GM19240 (cell line): ENCODE measurements at regions not wholly inside any gene's neighbourhood (a gene's known extent, or its start where the extent isn't known, plus 50 kb on each side); places are given as distances from the start of the nearest gene placed in this dataset.

Experiments
- DNase-seq: peaks from one replicate; pipeline ENCODE4 v3.0.0; 2011; ENCODE audit warnings: low spot score; ENCODE audit not compliant: insufficient read length

GRCh38 chr4:179927473-179927872 lies 2315.7 kb upstream of the TENM3 start:
- no peak for DNase-seq

- no peak for DNase-seq
Measured at GRCh38 chr4:179941911-179942310, 2301.3 kb upstream of the TENM3 start.

GRCh38 chr4:179976777-179977176 lies 2266.4 kb upstream of the TENM3 start:
- no peak for DNase-seq

- DNase-seq: no peak
Measured at GRCh38 chr4:179977378-179977777, 2265.8 kb upstream of the TENM3 start.

GRCh38 chr4:179981161-179981560 lies 2262.0 kb upstream of the TENM3 start:
- DNase-seq: no peak

- no peak for DNase-seq
Measured at GRCh38 chr4:179989975-179990374, 2253.2 kb upstream of the TENM3 start.

- no peak for DNase-seq
Measured at GRCh38 chr4:180009316-180009715, 2233.9 kb upstream of the TENM3 start.

GRCh38 chr4:180028682-180029081 lies 2214.5 kb upstream of the TENM3 start:
- no peak for DNase-seq

GRCh38 chr4:180031330-180031729 lies 2211.9 kb upstream of the TENM3 start:
- DNase-seq: no peak

- DNase-seq: no peak
Measured at GRCh38 chr4:180041576-180041975, 2201.6 kb upstream of the TENM3 start.

GRCh38 chr4:180052629-180053028 lies 2190.6 kb upstream of the TENM3 start:
- DNase-seq: no peak

GRCh38 chr4:180054291-180054690 lies 2188.9 kb upstream of the TENM3 start:
- no peak for DNase-seq

- no peak for DNase-seq
Measured at GRCh38 chr4:180057299-180057721, 2185.9 kb upstream of the TENM3 start.

GRCh38 chr4:180057891-180058671 lies 2185.1 kb upstream of the TENM3 start:
- no peak for DNase-seq

GRCh38 chr4:180058691-180059215 lies 2184.4 kb upstream of the TENM3 start:
- no peak for DNase-seq

GRCh38 chr4:180059216-180059881 lies 2183.9 kb upstream of the TENM3 start:
- DNase-seq: no peak

- no peak for DNase-seq
Measured at GRCh38 chr4:180060159-180060889, 2182.9 kb upstream of the TENM3 start.

- DNase-seq: no peak
Measured at GRCh38 chr4:180081072-180081471, 2162.1 kb upstream of the TENM3 start.

GRCh38 chr4:180084561-180084960 lies 2158.6 kb upstream of the TENM3 start:
- DNase-seq: no peak

GRCh38 chr4:180086480-180087190 lies 2156.6 kb upstream of the TENM3 start:
- no peak for DNase-seq

- no peak for DNase-seq
Measured at GRCh38 chr4:180098586-180098985, 2144.6 kb upstream of the TENM3 start.
